ENCODE measurements at regions not wholly inside any gene's neighbourhood (a gene's known extent, or its start where the extent isn't known, plus 50 kb on each side); places are given as distances from the start of the nearest gene placed in this dataset.
"Not testable (repeated sequence)": the region's sequence is repeated elsewhere in the genome, so short reads cannot be mapped to it uniquely, and the experiment has no call there.

GRCh38 chr15:93823971-93824913 is 407.1 kb upstream of the MCTP2 start:
- DNase-seq (ENCODE audit: low spot score) = no peak

- no peak for DNase-seq (ENCODE audit: low spot score)
Observed at GRCh38 chr15:93820566-93820965, 410.8 kb upstream of the MCTP2 start.

- no peak for DNase-seq (ENCODE audit: low spot score)
Observed at GRCh38 chr15:93819826-93820225, 411.5 kb upstream of the MCTP2 start.

- no peak for DNase-seq (ENCODE audit: low spot score)
Observed at GRCh38 chr15:93816815-93817214, 414.5 kb upstream of the MCTP2 start.

- no peak for DNase-seq (ENCODE audit: low spot score)
Observed at GRCh38 chr15:93811305-93811704, 420.1 kb upstream of the MCTP2 start.

GRCh38 chr15:93809516-93809915 is 421.8 kb upstream of the MCTP2 start:
- DNase-seq (ENCODE audit: low spot score) = no peak

GRCh38 chr15:93803421-93804152 is 427.8 kb upstream of the MCTP2 start:
- no peak for DNase-seq (ENCODE audit: low spot score)

GRCh38 chr15:93801206-93801605 is 430.2 kb upstream of the MCTP2 start:
- DNase-seq (ENCODE audit: low spot score) = no peak

- no peak for DNase-seq (ENCODE audit: low spot score)
Observed at GRCh38 chr15:93800805-93801204, 430.6 kb upstream of the MCTP2 start.

GRCh38 chr15:93789441-93789840 is 441.9 kb upstream of the MCTP2 start:
- no peak for DNase-seq (ENCODE audit: low spot score)

GRCh38 chr15:93780073-93780472 is 451.3 kb upstream of the MCTP2 start:
- no peak for DNase-seq (ENCODE audit: low spot score)

- no peak for DNase-seq (ENCODE audit: low spot score)
Observed at GRCh38 chr15:93779341-93779740, 452.0 kb upstream of the MCTP2 start.

- DNase-seq (ENCODE audit: low spot score) = no peak
Observed at GRCh38 chr15:93771196-93772030, 459.9 kb upstream of the MCTP2 start.

- no peak for DNase-seq (ENCODE audit: low spot score)
Observed at GRCh38 chr15:93770788-93771187, 460.6 kb upstream of the MCTP2 start.

GRCh38 chr15:93762036-93762435 is 469.3 kb upstream of the MCTP2 start:
- DNase-seq (ENCODE audit: low spot score) = no peak

GRCh38 chr15:93759629-93760028 is 471.7 kb upstream of the MCTP2 start:
- no peak for DNase-seq (ENCODE audit: low spot score)

GRCh38 chr15:93758824-93759223 is 472.5 kb upstream of the MCTP2 start:
- DNase-seq (ENCODE audit: low spot score) = no peak

- no peak for DNase-seq (ENCODE audit: low spot score)
Observed at GRCh38 chr15:93748710-93749109, 482.7 kb upstream of the MCTP2 start.

- not testable (repeated sequence) for DNase-seq (ENCODE audit: low spot score)
Observed at GRCh38 chr15:93734976-93735375, 496.4 kb upstream of the MCTP2 start.

- no peak for DNase-seq (ENCODE audit: low spot score)
Observed at GRCh38 chr15:93730724-93731123, 500.6 kb upstream of the MCTP2 start.

GRCh38 chr15:93722165-93722564 is 509.2 kb upstream of the MCTP2 start:
- no peak for DNase-seq (ENCODE audit: low spot score)

- DNase-seq (ENCODE audit: low spot score) = no peak
Observed at GRCh38 chr15:93720607-93721006, 510.8 kb upstream of the MCTP2 start.

Measured in cerebellar cortex (tissue), 1 donor.